Fibroblast of skin of left quadriceps (primary cell): ENCODE measurements at regions not wholly inside any gene's neighbourhood (a gene's known extent, or its start where the extent isn't known, plus 50 kb on each side); places are given as distances from the start of the nearest gene placed in this dataset.
A peak's percentile ranks its signal among the peaks of the same experiment; 100 is the strongest.

Source experiments
- DNase-seq, 2 experiments: peaks; one replicate each; pipeline ENCODE4 v3.0.0-alpha.2; 2013; ENCODE audit warnings: low read depth in 2 of 2

DNA sequence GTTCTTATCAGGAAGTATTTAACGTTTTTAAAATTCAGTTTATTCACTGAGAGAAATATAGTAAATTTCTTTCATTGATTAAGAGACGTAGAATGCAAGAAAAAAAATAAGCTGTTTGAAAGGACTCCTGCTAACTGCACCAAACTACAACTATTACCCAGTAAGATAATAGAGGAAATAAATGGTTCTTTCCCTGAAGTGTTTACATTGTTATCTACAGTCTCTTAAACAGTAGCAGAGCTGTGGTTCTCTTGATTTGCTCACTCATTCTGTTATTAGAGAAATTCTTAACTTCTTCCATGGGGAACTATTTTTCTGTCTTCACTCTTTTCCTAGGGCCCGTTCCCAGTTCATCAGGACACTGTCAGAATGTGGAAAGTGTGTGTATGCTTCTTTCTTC lies 973.0 kb downstream of the KCNJ2 start:
- DNase-seq = no peak

DNA sequence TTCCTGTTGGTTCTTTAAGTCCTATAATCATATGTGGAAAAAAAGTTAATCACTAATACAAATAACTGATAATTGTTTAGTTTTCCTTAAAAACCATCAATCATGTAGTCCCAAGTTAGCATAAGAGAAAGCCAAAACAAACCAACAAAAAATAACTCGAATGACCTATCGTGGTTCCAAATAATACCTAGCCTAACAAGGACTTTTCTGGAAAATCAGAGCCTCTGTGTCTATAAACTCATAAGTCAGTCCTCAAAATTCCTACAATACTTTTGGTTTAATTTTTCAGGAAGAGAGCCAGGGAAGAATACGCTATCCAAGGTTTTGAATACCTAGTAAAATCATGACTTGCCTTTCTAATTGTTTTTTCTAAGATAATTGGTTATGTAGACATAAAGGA lies 975.3 kb upstream of the SOX9 start:
- no peak for DNase-seq

DNA sequence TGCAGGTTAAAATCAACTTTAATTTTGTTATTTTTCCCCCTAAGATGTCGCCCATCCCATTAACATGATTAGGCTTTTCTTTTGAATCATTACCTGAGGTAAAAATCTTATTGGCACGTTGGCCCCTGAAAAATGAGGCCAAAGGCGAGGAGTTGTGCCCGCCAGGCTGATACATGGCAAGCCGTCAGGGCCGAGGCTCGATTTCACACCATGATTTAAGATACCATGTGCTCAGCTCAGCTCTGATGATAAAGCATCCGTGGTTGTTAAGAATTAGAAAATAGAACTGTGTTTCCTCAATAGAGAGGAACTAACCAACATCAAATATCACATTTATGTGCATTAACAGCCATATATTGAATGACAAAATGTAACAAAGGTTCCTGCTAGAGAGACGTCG lies 972.9 kb upstream of the SOX9 start:
- no peak for DNase-seq

DNA sequence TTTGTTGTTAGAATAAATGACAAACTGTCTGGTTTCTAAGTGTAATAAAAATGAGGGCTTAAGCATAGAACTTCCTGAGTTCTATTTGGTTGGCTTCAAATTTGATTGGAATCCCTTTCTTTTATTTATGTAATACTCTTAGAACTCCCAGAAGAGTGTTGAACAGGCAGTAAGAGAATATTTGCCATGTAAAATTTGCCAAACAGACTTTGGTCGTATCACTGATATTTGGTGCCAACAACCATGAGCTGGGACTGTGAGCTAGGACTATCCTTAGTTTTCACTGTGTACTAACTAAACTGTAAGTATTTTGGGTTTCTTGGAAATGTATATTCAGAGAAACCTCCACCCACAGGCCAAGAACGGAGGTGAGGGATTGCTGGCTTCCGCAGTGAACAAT lies 971.2 kb upstream of the SOX9 start:
- no peak for DNase-seq

DNA sequence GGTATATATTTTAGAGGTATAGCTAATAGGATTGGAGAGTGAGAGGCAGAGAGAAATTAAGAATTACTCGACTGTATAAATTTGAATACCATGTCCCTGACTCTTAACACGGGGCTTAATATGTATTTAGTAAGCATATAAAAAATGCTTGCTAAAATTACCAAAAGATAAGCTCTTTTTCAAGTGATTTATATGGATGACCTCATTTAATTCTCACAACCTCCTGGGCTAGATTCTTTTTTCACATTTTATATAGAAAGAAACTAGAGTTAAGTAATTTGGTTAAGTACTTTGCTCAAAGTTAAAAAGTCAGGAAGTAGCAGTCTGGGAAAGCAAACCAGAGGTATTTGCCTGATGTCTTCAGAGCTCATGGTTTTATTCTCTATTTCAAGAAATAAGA lies 963.5 kb upstream of the SOX9 start:
- no peak for DNase-seq

DNA sequence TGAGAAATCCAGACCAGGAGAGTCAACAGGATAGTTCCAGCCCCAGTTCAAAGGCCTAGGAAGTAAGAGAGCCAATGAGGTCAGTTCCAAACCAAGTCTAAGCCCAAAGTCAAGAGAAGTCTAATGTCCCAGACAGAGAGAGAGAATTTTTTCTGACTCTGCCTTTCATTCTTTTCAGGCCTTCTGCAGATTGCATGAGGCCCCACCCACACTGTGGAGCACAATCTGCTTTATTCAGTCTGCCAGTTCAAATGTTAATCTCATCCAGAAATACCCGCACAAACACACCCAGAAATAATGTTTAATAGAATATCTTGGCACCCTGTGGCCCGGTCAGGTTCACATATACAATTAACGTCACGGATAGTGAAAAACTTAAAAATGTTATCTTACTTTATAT lies 962.4 kb upstream of the SOX9 start:
- no peak for DNase-seq

DNA sequence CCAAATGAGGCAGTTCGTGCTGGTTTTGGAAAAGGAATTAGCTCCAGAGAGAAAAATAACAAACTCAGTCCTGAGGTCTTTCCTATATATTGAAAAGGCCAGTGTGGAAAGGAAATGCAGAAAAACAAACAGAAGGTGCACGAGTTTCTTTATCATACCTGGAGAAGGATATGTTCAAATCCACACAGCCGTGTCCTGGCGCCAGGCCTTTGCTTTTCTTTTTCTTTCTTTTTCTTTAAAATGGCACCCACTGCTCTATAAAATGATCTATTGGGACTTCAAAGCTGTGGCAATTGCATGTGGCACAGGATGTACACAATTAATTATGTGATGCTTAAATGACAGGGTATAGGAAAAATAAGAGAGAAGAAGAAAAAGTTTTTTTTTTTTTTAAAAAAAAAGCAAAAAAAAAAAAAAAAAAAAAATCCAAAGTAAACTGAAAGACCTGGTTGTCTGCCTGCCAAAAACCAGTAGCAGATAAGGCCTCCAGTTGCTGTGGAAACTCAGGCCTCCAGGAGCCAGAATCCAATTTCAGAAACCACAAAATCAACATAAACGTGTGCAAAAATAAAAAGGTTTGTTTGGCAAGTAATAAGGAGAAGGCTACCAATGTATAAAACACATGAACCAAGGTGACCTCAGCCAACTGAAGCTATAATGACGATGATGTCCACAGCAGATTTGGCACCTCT lies 957.6 kb upstream of the SOX9 start:
- no peak for DNase-seq

DNA sequence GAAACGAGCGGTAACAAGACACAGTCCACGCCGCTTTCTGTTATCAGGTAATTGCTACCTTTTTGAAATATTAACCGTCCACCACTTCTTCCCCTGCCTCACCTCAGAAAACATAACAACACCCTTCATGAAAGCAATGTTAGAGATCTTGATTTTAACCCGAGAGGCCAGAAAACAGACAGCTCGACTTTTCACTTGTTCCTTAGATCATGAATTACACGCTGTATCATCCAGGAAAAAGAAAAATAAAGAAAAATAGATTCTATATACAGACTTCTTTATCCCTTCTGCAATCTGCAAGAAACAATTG lies 957.1 kb upstream of the SOX9 start:
- no peak for DNase-seq

DNA sequence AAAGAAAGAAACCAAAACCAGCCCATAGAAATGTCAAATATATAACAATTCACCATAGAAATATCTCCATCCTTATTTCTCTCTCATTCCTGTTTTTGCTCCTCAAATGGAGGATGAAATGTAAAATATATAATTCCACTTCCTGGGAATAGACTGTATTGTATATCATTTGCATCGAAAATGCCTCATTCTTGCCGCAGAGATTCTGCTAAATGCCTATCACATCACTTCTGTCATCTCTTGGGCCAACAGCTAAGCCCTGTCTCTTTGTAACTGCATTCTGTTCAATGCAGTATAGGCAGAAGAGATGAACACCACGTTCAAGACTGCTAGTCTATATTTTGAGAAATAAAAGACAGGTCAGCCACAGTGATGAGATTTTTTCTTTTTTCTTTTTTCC lies 956.3 kb upstream of the SOX9 start:
- DNase-seq = no peak

DNA sequence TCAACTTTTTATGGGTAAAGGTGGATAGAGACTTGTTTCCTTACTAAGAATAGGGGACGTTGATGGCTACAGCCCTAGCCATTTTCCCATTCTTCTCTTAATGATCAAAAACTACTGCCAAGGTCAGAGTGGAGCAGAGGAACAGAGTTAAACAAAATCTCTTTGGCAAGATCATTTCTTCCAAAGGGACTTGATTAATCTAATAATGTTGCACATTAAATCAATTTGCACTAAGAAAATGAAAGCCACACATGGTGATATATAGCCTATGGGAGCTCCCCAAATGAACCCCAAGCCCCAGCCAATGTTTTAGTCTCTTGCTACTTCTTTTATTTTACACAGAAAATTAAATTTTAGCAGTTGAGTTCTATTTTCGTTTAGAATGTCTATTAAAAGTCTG lies 954.5 kb upstream of the SOX9 start:
- no peak for DNase-seq

DNA sequence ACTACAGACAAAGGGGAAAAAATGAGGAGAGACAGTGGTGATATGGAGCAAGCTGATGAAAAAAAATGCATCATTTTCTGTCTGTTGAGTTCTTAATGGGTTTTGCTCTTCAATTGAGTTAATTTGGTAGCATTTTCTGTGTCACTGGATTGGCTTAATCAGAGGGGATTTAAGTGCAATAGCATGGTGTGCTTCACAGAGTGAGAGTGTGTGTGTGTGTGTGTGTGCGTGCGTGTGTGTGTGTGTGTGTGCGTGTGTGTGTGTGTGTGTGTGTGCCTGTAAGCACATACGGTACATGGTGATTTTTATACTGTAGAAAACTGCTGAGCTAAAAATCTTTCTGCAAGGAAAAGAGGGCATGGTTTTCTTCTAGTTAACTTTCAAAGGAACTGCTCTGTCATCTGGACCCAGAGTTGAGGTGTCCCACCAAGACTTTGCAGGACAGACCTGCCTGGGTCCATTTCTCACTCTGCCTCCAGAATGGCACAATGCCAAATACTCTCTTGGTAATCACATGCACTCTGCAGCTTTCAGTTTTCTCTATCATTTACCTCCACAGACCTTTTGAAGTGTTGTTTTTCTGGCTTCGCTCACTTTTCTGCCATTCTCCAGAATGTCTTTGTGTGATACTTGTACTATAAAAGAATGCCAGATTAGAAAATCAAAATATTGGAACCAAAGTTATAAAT lies 952.6 kb upstream of the SOX9 start:
- DNase-seq = no peak

DNA sequence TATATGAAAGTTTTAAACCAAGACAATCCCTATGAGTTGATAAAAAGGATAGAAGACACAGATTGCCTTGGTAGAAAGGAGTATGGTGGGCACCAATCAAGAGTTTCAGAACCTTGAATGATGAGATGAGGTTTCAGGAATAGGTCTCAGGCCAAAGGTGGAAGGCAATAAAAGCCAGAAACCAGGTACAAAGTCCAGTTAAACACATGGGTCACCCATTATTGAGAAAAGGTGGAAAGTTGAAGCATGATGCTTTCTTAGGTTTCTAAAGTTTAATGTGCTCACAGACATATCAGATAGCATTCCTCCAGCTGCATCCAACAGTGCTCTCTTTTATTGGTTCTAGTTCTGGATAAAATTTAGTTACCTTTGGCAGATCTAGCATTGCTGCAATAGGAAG lies 950.8 kb upstream of the SOX9 start:
- no peak for DNase-seq

DNA sequence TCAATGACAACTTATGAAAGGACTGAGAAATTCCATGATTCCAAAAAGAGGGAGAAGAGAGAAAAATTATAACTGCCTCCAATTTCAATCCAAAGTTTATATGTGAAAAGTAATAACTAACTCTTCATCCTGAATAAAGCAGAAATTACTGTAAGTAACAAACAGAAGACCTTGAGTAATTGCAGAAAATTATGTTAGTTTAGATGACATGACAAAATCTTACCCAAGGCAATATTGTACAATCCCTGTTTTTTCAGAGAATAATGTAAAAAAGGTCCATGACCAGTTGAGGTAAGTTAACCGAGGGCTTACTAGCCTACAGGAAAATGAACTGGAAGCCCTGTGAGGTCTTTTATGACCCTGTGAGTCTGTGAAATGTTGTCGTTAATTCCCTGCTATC lies 949.5 kb upstream of the SOX9 start:
- no peak for DNase-seq

DNA sequence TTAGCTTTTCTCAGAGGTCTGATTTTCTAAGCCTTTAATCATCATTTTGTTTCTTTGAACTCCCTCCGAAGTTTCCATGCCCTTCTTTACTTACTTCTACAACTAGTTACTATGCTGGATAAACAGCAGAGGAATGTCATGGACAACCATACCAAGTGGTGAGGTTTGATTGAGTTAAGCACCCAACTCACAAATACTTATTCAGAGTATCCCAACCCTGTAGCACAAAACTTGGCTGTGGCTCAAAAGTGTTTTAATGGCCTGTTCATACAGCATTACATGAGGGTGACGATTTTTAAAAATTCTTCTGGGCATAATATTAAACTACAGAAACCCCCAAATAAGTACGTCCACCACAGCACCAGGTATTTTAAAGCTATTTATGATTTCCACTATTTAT lies 946.8 kb upstream of the SOX9 start:
- DNase-seq = no peak

DNA sequence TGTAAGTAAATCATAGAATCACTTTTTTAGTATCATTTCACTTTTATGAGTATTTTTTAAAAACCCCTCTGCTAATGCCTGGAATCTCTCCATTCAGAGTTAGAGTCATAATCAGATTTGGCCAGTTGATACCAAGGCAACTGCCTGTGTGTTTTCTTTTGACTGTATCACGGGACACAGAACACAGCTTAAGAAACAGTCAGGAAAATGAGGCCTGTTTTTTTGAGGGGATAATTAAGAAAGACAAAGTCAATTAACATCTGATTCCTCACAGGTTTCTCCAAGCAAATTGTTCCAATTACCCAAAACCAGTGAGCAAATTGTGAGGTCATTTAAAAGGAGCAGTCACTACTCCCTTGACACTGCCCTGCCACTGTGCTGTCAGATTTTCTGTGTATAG lies 944.5 kb upstream of the SOX9 start:
- no peak for DNase-seq

DNA sequence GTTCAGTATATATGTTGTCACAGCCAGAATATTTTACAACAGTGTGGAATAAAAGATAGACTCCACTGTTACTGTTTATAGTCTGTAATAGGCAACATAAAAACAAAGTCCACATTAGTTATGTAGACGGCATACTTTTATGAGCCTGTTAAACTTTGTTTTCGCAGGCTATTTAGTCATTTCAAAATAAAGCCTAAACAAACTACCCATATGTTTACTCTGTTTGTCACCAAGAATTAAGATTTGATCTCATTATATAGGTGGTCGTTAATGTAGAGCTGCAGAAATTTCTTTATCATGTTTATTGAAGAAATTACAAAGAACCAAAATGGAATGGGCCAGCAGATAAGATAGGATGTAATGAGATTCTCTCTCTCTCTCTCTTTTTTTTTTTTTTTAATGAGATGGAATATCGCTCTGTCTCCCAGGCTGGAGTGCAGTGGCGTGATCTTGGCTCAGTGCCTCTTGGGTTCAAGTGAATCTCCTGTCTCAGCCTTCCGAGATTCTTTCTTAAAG lies 943.8 kb upstream of the SOX9 start:
- no peak for DNase-seq

DNA sequence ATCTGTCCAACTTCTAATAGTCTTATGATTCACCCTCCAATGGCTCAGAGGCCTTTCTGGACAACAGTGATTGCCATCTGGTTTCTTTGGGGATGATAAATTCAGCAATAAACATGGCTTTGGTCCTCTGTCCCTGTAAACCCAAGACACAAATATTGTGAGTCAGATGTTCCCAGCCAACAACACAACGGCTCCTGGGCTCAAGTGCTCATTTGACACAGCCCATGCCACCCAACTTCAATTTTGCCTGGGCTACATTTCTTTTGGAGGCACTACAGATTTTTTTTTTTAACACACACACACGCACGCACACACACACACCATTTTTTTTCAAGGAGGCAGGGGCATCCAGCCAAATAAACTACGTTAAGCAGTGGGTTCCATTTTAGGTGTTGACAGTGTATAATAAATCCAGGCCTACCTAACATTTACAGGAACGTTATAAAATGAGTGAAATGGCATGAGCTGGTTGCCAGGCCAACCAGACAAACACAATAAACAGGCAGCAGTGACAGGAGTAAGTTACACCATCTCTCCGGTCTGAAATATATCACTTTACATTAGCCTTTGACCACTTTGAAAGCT lies 939.9 kb upstream of the SOX9 start:
- DNase-seq = peak; percentile 85 to 86

DNA sequence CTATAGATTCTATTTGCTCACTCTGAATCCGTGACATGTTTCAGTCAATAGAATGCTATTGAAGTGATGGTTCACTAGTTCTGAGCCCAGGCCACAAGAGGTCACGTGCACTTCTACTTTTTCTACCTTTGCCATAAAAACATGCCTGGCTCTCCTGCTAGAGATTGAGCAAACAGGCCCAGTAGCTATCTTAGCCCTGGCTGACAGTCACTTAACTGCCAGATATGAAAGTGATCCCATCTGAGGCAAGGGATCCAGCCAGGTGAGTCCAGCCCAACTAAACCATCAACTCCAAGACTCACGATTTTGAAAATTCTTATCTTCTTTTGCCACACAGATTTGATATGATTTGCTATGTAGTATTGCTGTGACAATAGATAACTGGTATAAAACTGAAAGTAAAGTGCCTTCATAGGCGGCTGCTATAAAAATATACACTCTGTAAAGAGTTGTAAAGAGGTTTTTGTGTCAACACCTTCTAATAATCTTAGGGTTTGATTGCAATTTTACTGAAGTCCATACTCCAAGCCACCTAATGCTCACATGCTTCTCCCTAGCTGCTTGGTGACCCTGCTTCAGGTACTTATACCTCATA lies 937.7 kb upstream of the SOX9 start:
- no peak for DNase-seq

DNA sequence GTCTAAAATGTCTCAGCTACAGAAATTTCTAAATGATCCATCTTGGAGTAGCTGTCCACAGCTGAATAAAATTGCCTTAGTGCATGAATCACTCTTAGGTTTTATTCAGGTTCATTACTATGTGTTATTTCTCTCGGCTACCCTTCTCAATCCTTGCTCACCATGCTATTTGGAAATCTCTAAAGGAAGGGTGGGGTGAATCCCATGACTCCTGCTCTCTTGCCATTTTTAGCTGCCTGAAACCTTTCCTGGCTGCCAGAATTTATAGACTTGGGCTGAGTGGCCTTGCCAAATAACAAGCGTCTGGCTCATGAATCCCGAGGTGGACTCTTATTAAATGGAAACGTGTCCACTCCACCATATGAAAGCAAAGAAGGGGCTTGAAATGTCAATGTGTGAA lies 936.1 kb upstream of the SOX9 start:
- no peak for DNase-seq

DNA sequence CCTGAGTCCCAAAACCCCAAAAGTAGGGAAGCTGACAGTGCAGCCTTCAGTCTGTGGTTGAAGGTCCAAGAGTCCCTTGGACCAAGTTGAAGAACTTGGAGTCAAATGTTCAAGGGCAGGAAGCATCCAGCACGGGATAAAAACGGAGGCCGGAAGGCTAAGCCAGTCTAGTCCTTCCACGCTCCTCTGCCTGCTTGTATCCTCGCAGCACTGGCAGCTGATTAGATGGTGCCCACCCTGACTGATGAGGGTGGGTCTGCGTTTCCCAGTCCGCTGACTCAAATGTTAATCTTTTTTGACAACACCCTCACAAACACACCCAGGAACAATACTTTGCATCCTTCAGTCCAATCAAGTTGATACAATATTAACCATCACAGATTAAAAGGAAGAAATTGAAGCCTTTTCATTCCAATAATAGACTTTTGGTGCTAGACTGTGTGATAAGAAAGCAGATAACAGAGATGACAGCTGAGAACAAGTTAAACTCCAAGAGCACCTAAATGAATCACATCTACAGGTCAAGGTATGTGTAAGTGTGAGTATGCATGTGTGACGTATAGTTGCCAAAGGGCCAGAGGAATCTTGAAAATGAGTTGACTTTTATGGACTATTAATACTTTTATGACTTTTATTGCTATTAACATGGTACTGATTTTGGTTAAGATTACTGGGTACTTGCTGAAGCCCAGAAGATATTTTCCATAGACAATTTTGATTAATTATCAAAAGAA lies 933.5 kb upstream of the SOX9 start:
- DNase-seq = no peak

DNA sequence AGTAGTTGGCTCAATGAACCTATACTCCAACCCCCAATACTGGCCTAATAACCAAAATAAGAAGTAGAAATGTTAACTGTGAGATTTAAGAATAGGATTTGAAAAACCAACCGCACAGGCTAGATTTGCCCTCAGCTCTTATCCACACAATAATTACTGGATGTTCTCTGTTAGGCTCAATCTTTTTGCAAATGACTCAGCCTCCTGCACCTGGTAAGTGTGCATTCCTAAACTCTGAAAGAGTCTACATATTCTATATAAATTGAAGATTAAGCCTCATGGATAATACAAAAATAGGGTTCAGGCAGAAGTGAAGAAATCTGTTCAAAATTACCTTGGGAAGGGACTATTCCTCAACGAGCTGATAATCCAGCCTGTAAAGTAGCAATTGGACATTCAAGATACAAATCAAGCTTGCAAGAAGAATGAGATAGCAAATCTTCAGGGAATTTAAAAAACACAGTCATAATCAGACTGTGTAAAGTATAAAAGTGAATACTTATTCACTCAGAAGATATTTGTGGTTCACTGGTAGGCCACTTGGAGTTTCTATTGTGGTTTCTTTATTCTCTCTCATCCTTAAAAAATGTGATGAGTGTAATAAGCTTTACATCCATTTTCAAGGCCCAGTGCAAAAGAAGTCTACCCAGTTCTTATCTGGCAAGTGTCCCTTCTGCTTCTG lies 931.9 kb upstream of the SOX9 start:
- peak; percentile 93 to 94 for DNase-seq

DNA sequence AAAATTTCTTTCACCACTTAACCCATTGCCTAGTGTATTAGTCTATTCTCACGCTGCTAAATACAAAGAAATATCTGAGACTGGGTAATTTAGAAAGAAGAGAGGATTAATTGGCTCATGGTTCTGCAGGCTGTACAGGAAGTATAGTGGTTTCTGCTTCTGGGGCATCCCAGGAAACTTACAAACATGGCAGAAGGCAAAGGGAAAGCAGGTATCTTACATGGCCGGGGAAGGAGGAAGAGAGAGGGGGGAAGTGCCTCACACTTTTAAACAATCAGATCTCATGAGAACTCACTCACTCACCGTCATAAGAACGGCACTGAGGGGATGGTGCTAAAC lies 931.4 kb upstream of the SOX9 start:
- no peak for DNase-seq
